Astrocyte (in vitro differentiated cells and primary cell): ENCODE measurements at regions not wholly inside any gene's neighbourhood (a gene's known extent, or its start where the extent isn't known, plus 50 kb on each side); places are given as distances from the start of the nearest gene placed in this dataset.

ENCODE experiments used
- DNase-seq: peaks from one replicate; pipeline ENCODE4 v3.0.0-alpha.2; 2010; ENCODE audit warnings: low read depth
- FAIRE-seq: peaks from 2 replicates; lab custom pipeline; 2011; peaks lifted over from hg19 to GRCh38; lab: Jason Lieb, UNC
- H2AFZ ChIP-seq: 2 replicates; pipeline ENCODE4 v1.6.0; 2012; ENCODE audit warnings: low read depth, low read length, inconsistent platforms
- H3K27ac ChIP-seq: 2 replicates; pipeline ENCODE4 v1.5.1; 2011; ENCODE audit warnings: low read depth, low read length, inconsistent platforms
- H3K27me3 ChIP-seq: 2 replicates; pipeline ENCODE4 v1.6.0; 2011; ENCODE audit warnings: low read length, inconsistent platforms; ENCODE audit not compliant: insufficient read depth
- H3K36me3 ChIP-seq: 2 replicates; pipeline ENCODE4 v1.5.1; 2011; ENCODE audit warnings: low read length, inconsistent platforms; ENCODE audit not compliant: insufficient read depth
- H3K4me1 ChIP-seq: 2 replicates; pipeline ENCODE4 v1.5.1; 2011; ENCODE audit warnings: low read length, inconsistent platforms; ENCODE audit not compliant: insufficient read depth
- H3K4me2 ChIP-seq: 2 replicates; pipeline ENCODE4 v1.6.0; 2012; ENCODE audit warnings: low read length, inconsistent platforms
- H3K4me3 ChIP-seq: 2 replicates; pipeline ENCODE4 v1.5.1; 2011; ENCODE audit warnings: low read depth, mild to moderate bottlenecking, low read length, inconsistent platforms; ENCODE audit not compliant: insufficient read depth
- H3K79me2 ChIP-seq: 2 replicates; pipeline ENCODE4 v1.6.0; 2012; ENCODE audit warnings: mild to moderate bottlenecking, low read length, inconsistent platforms; ENCODE audit not compliant: insufficient read depth
- H3K9ac ChIP-seq: 2 replicates; pipeline ENCODE4 v1.6.0; 2012; ENCODE audit warnings: mild to moderate bottlenecking, low read length, inconsistent platforms
- H3K9me3 ChIP-seq: 2 replicates; pipeline ENCODE4 v1.5.1; 2012; ENCODE audit warnings: low read depth, mild to moderate bottlenecking, low read length, inconsistent platforms; ENCODE audit not compliant: insufficient read depth
- H4K20me1 ChIP-seq: 2 replicates; pipeline ENCODE4 v1.6.0; 2012; ENCODE audit warnings: low read length, inconsistent platforms; ENCODE audit not compliant: insufficient read depth
- H3K27ac Mint-ChIP-seq: one replicate; pipeline ENCODE4 v1.8.0; 2021; ENCODE audit warnings: mild to moderate bottlenecking, mixed read lengths; ENCODE audit not compliant: unreplicated experiment
- H3K27me3 Mint-ChIP-seq: one replicate; pipeline ENCODE4 v1.8.0; 2021; ENCODE audit warnings: low read depth, mixed read lengths; ENCODE audit not compliant: unreplicated experiment
- H3K36me3 Mint-ChIP-seq: one replicate; pipeline ENCODE4 v1.8.0; 2021; ENCODE audit warnings: low read depth, mixed read lengths; ENCODE audit not compliant: unreplicated experiment
- H3K4me1 Mint-ChIP-seq: one replicate; pipeline ENCODE4 v1.8.0; 2021; ENCODE audit warnings: low read depth, mixed read lengths; ENCODE audit not compliant: unreplicated experiment
- H3K4me3 Mint-ChIP-seq: one replicate; pipeline ENCODE4 v1.8.0; 2021; ENCODE audit warnings: mild to moderate bottlenecking, moderate library complexity, mixed read lengths; ENCODE audit not compliant: unreplicated experiment
- H3K9me3 Mint-ChIP-seq: one replicate; pipeline ENCODE4 v1.8.0; 2021; ENCODE audit warnings: mild to moderate bottlenecking, mixed read lengths; ENCODE audit not compliant: unreplicated experiment
- CTCF ChIP-seq: IDR thresholded peaks from 2 replicates; pipeline ENCODE4 v1.5.1; 2011; ENCODE audit warnings: low read depth, mild to moderate bottlenecking, inconsistent platforms, low read length, moderate library complexity; ENCODE audit not compliant: insufficient read depth
- EZH2 ChIP-seq: IDR thresholded peaks from 2 replicates; pipeline ENCODE4 v1.6.1; 2012; ENCODE audit warnings: mild to moderate bottlenecking, low read length, inconsistent platforms; ENCODE audit not compliant: insufficient read depth

DNA sequence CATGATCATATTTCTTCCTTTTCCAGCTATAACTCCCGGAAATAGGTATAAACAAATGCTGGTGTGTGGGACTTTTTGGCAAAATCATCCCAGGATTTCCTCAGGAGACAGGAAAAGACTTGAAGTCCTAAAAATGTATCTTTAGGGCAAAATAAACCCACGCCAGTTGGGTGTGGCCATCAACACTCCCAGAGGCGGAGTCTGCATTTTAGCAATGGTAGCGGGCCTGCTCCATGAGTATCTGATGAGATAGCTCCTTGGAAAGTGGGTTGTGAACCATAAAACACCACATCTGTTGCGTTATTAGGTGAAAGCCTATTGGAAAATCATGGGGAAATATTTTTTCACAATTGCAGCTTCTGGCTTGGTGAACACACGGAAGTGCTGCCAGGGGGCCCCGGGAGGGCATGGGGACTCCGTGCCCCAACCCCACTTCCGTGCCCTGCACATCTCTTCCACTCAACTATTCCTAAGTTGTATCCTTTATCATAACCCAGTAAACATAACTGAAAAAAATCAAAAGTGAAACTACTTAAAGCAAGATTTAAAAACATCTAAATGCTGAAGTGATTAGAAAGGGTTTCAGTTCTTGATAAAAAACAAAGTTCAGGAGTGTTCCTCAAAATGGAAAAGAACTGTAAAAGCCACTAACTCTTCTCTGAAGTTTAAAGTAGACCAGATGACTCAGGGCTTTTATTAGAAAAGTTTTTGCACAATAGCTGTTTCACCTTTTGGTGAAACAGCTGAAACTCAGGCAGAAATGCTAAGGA lies 111.2 kb downstream of the LRRC70 start:
- no peak overlapping the region for H3K4me3 ChIP-seq
- H3K4me1 Mint-ChIP-seq, result peaks cover 3% of the 10 kb centered on the region
- DNase-seq (no peak), FAIRE-seq (no peak)
- no peak overlapping the region for H2AFZ ChIP-seq
- no peak overlapping the region for H3K27ac Mint-ChIP-seq
- no peak overlapping the region for H3K27ac ChIP-seq
- H3K79me2 ChIP-seq, result no peaks in the 10 kb centered on the region
- no peak for TF ChIP-seq EZH2
- TF ChIP-seq CTCF, result no peak
- no peaks in the 10 kb centered on the region for H4K20me1 ChIP-seq
- no peaks in the 10 kb centered on the region for H3K36me3 ChIP-seq
- no peaks in the 10 kb centered on the region for H3K27me3 Mint-ChIP-seq
- no peaks in the 10 kb centered on the region for H3K36me3 Mint-ChIP-seq
- no peaks in the 10 kb centered on the region for H3K27me3 ChIP-seq
- no peaks in the 10 kb centered on the region for H3K4me1 ChIP-seq
- no peaks in the 10 kb centered on the region for H3K9me3 ChIP-seq
- peaks cover 6% of the 10 kb centered on the region for H3K9me3 Mint-ChIP-seq
- no peak overlapping the region for H3K4me3 Mint-ChIP-seq
- H3K4me2 ChIP-seq, result no peak overlapping the region
- H3K9ac ChIP-seq, result no peak overlapping the region

- TF ChIP-seq CTCF (no peak), EZH2 (no peak)
- no peaks in the 10 kb centered on the region for H3K4me1 ChIP-seq
- Mint-ChIP-seq H3K27me3 (no peaks in the 10 kb centered on the region), H3K27ac (no peak overlapping the region), H3K9me3 (peaks cover 2% of the 10 kb centered on the region), H3K36me3 (no peaks in the 10 kb centered on the region), H3K4me1 (peaks cover 3% of the 10 kb centered on the region), H3K4me3 (no peak overlapping the region)
- no peak for FAIRE-seq
- no peaks in the 10 kb centered on the region for H3K9me3 ChIP-seq
- H3K79me2 ChIP-seq, result no peaks in the 10 kb centered on the region
- no peaks in the 10 kb centered on the region for H3K36me3 ChIP-seq
- H3K27ac ChIP-seq, result no peak overlapping the region
- no peak overlapping the region for H2AFZ ChIP-seq
- no peaks in the 10 kb centered on the region for H4K20me1 ChIP-seq
- no peak overlapping the region for H3K4me2 ChIP-seq
- no peaks in the 10 kb centered on the region for H3K27me3 ChIP-seq
- no peak overlapping the region for H3K4me3 ChIP-seq
- H3K9ac ChIP-seq, result no peak overlapping the region
- DNase-seq, result no peak
Measured at GRCh38 chr5:62686692-62687091, 108.1 kb downstream of the LRRC70 start.

- DNase-seq (no peak), FAIRE-seq (no peak)
- Histone ChIP-seq H3K36me3 (no peaks in the 10 kb centered on the region), H3K9ac (no peak overlapping the region), H4K20me1 (no peaks in the 10 kb centered on the region), H3K79me2 (no peaks in the 10 kb centered on the region), H3K4me2 (no peak overlapping the region), H3K27ac (no peak overlapping the region), H3K4me3 (no peak overlapping the region), H3K9me3 (no peaks in the 10 kb centered on the region), H3K27me3 (no peaks in the 10 kb centered on the region), H2AFZ (no peak overlapping the region), H3K4me1 (no peaks in the 10 kb centered on the region)
- Mint-ChIP-seq H3K36me3 (no peaks in the 10 kb centered on the region), H3K9me3 (peaks cover 2% of the 10 kb centered on the region), H3K27ac (no peak overlapping the region), H3K4me3 (no peak overlapping the region), H3K4me1 (peaks cover 3% of the 10 kb centered on the region), H3K27me3 (no peaks in the 10 kb centered on the region)
- no peak for TF ChIP-seq CTCF
- TF ChIP-seq EZH2, result no peak
Measured at GRCh38 chr5:62685221-62685620, 106.6 kb downstream of the LRRC70 start.
